K562 (cell line): ENCODE measurements at regions not wholly inside any gene's neighbourhood (a gene's known extent, or its start where the extent isn't known, plus 50 kb on each side); places are given as distances from the start of the nearest gene placed in this dataset.

Experiments used
- ATAC-seq: fragments of 200-7000 bp; cut with Tn5 transposase; 3 replicates; pipeline ENCODE4 v1.9.1; 2020; ENCODE audit warnings: moderate library complexity
- BruUV-seq: library from RNA; stranded (reverse); fragments of 400-500 nt; replicated peaks from 2 replicates; lab custom pipeline; 2021; lab: Mats Ljungman, UMichigan
- CTCF ChIA-PET: fragments of 300-600 bp; formaldehyde crosslinking; extraction: SDS; loops from one replicate; lab custom pipeline; 2021; ENCODE audit warnings: low intra/inter-chr PET ratio; lab: Yijun Ruan, JAX
- POLR2A ChIA-PET: fragments of 300-600, 350-650 bp; sonication (Branson Sonifier 250); formaldehyde crosslinking; extraction: SDS; loops from one replicate; lab custom pipeline; 2021; ENCODE audit warnings: antibody characterized with exemption, inconsistent platforms; lab: Yijun Ruan, JAX
- DNase-seq, 4 experiments: peaks; one replicate each; pipeline versions ENCODE4 v3.0.0 to v3.0.0-alpha.2; 2011 to 2018; ENCODE audit warnings: low spot score in 3 of 4, mixed read lengths in 3 of 4; ENCODE audit errors: extremely low read depth in 1 of 4
- FAIRE-seq: peaks from 2 replicates; lab custom pipeline; 2011; peaks lifted over from hg19 to GRCh38; lab: Jason Lieb, UNC
- H2AFZ ChIP-seq: 2 replicates; pipeline ENCODE4 v1.6.0; 2011; ENCODE audit warnings: low read depth, low read length, control low read depth, inconsistent platforms
- H3K27ac ChIP-seq: fragments of 200-600 bp; 3 replicates; pipeline ENCODE4 v1.8.0; 2011; ENCODE audit warnings: low read depth, mild to moderate bottlenecking, control low read depth, inconsistent platforms, low read length, moderate library complexity, mixed read lengths; ENCODE audit errors: extremely low read depth
- H3K27me3 ChIP-seq, 2 experiments: fragments of 300-600 bp in 1 of 2; 2 replicates in 1 of 2; 3 replicates in 1 of 2; pipeline versions ENCODE4 v1.6.0 to v1.8.0; 2011; ENCODE audit warnings: inconsistent platforms in 2 of 2, low read length in 2 of 2, mild to moderate bottlenecking in 1 of 2, mixed read lengths in 1 of 2, moderate library complexity in 1 of 2; ENCODE audit not compliant: control insufficient read depth in 2 of 2, insufficient read depth in 2 of 2
- H3K36me3 ChIP-seq: fragments of 300-600 bp; 3 replicates; pipeline ENCODE4 v1.8.0; 2011; ENCODE audit warnings: mild to moderate bottlenecking, low read length, inconsistent platforms; ENCODE audit not compliant: control insufficient read depth, insufficient read depth
- H3K4me1 ChIP-seq, 2 experiments: fragments of 200-600 bp in 1 of 2; replicated peaks in 1 of 2; 2 replicates in 1 of 2; 3 replicates in 1 of 2; pipeline versions ENCODE4 v1.5.1 to v1.8.0; 2011; ENCODE audit warnings: inconsistent platforms in 2 of 2, low read length in 2 of 2, mild to moderate bottlenecking in 1 of 2, mixed read lengths in 1 of 2, moderate library complexity in 1 of 2; ENCODE audit not compliant: control insufficient read depth in 2 of 2, insufficient read depth in 2 of 2
- H3K4me2 ChIP-seq: 2 replicates; pipeline ENCODE4 v1.6.1; 2011; ENCODE audit warnings: low read length, control low read depth, inconsistent platforms, mixed read lengths; ENCODE audit not compliant: insufficient read depth
- H3K4me3 ChIP-seq: fragments of 200-600 bp; sonication (generic), shearing (Covaris generic); 2 replicates; pipeline ENCODE4 v1.5.1; 2016; ENCODE audit warnings: control low read depth, inconsistent platforms
- H3K79me2 ChIP-seq: fragments of 200-600 bp; 3 replicates; pipeline ENCODE4 v1.8.0; 2011; ENCODE audit warnings: low read length, inconsistent platforms; ENCODE audit not compliant: control insufficient read depth, insufficient read depth
- H3K9ac ChIP-seq, 2 experiments: 2 replicates each; pipeline versions ENCODE4 v1.6.0 to v1.6.1; 2011; ENCODE audit warnings: low read depth in 2 of 2, low read length in 2 of 2, control low read depth in 1 of 2, inconsistent platforms in 1 of 2, mild to moderate bottlenecking in 1 of 2, mixed read lengths in 1 of 2; ENCODE audit not compliant: insufficient read depth in 1 of 2
- H3K9me1 ChIP-seq: one replicate; pipeline ENCODE4 v1.6.0; 2011; ENCODE audit warnings: inconsistent platforms, mild to moderate bottlenecking, low read length, moderate library complexity; ENCODE audit not compliant: control insufficient read depth, insufficient read depth
- H3K9me3 ChIP-seq: replicated peaks from 2 replicates; pipeline ENCODE4 v1.5.1; 2011; ENCODE audit warnings: low read depth, low read length, inconsistent platforms; ENCODE audit not compliant: control insufficient read depth, insufficient read depth
- H4K20me1 ChIP-seq: replicated peaks from 2 replicates; pipeline ENCODE4 v1.6.1; 2011; ENCODE audit warnings: low read length, inconsistent platforms, mixed read lengths; ENCODE audit not compliant: control insufficient read depth, insufficient read depth
- CCAR2 ChIP-seq: fragments of 200-400 bp; formaldehyde crosslinking; IDR thresholded peaks from 2 replicates; pipeline ENCODE4 v1.6.1; 2017; ENCODE audit warnings: mild to moderate bottlenecking, low read depth, low read length
- CREB3L1 ChIP-seq: fragments of 450-650 bp; IDR thresholded peaks from 2 replicates; pipeline ENCODE4 v1.6.1; 2014; ENCODE audit warnings: low read depth, mild to moderate bottlenecking, moderate library complexity, borderline replicate concordance
- ETS2 ChIP-seq: IDR thresholded peaks from 2 replicates; pipeline ENCODE4 v1.6.1; 2016; ENCODE audit warnings: borderline replicate concordance, missing genetic modification characterization, mild to moderate bottlenecking, moderate library complexity, missing compliant biosample characterization; ENCODE audit not compliant: poor library complexity, severe bottlenecking
- HNRNPH1 ChIP-seq: fragments of 200-400 bp; formaldehyde crosslinking; optimal IDR thresholded peaks from 2 replicates; pipeline ENCODE3; 2017; ENCODE audit warnings: low read depth, mild to moderate bottlenecking, low read length, moderate library complexity
- XRCC5 ChIP-seq: fragments of 200-400 bp; formaldehyde crosslinking; IDR thresholded peaks from 2 replicates; pipeline ENCODE4 v1.6.1; 2017; ENCODE audit warnings: low read depth, mild to moderate bottlenecking, low read length
- ZNF699 ChIP-seq: fragments of 250-450 bp; sonication (Bioruptor Pico); IDR thresholded peaks from 2 replicates; pipeline ENCODE4 v1.8.0; 2021; ENCODE audit warnings: mild to moderate bottlenecking, moderate library complexity; ENCODE audit not compliant: insufficient replicate concordance
- WGBS: fragments of 100-300 bp; shearing (Covaris generic); methylation state at CpG from one replicate; pipeline ENCODE4 v1.1.6; 2016; ENCODE audit warnings: low coverage, mixed read lengths; ENCODE audit not compliant: insufficient coverage; ENCODE audit errors: missing lambda C conversion rate; 5-methylcytosine and 5-hydroxymethylcytosine counted together
- in situ Hi-C: fragments of 300-500 bp; cut with MboI; formaldehyde crosslinking; loops from 4 replicates; pipeline ENCODE4 v1.15.0; 2018; ENCODE audit warnings: inconsistent platforms, mixed read lengths
- intact Hi-C: fragments of 100-400 bp; cut with micrococcal nuclease; formaldehyde crosslinking; loops from 2 replicates; pipeline ENCODE4 v1.14.2; 2022

GRCh38 chr5:175275748-175276147, 168.2 kb downstream of the DRD1 start:
- in situ Hi-C loops, result no loop called here
- no peak for ATAC-seq
- POLR2A ChIA-PET, result no interaction called here
- CTCF ChIA-PET, result no interaction called here
- no peak for FAIRE-seq
- Histone ChIP-seq H3K36me3 (no peaks in the 10 kb centered on the region), H3K27me3 (no peaks in the 10 kb centered on the region), H3K9me1 (no peaks in the 10 kb centered on the region), H3K9ac (no peak overlapping the region), H3K4me1 (no peaks in the 10 kb centered on the region), H4K20me1 (no peaks in the 10 kb centered on the region), H3K79me2 (no peaks in the 10 kb centered on the region), H3K4me3 (no peak overlapping the region), H2AFZ (no peak overlapping the region), H3K27ac (no peak overlapping the region), H3K9me3 (no peaks in the 10 kb centered on the region), H3K4me2 (no peak overlapping the region)
- intact Hi-C loops, result no loop called here
- no peak for TF ChIP-seq HNRNPH1
- TF ChIP-seq CCAR2, result no peak
- TF ChIP-seq ETS2 (tag), result no peak
- TF ChIP-seq ZNF699 (CRISPR knock-in tag), result no peak
- BruUV-seq, result no TSS peak
- 0% methylated on average over 5 of the region's 5 CpGs for WGBS
- no peak for DNase-seq

GRCh38 chr5:175275097-175275496, 168.9 kb downstream of the DRD1 start:
- intact Hi-C loops, result no loop called here
- Histone ChIP-seq H3K9ac (no peak overlapping the region), H3K36me3 (no peaks in the 10 kb centered on the region), H4K20me1 (no peaks in the 10 kb centered on the region), H3K27ac (no peak overlapping the region), H3K4me3 (no peak overlapping the region), H3K9me1 (no peaks in the 10 kb centered on the region), H3K9me3 (no peaks in the 10 kb centered on the region), H3K27me3 (no peaks in the 10 kb centered on the region), H3K4me1 (no peaks in the 10 kb centered on the region), H3K79me2 (no peaks in the 10 kb centered on the region), H2AFZ (no peak overlapping the region), H3K4me2 (no peak overlapping the region)
- ChIA-PET POLR2A (no interaction called here), CTCF (no interaction called here)
- BruUV-seq, result no TSS peak
- FAIRE-seq (no peak), ATAC-seq (no peak), DNase-seq (no peak)
- WGBS, result 0% methylated on average over 4 of the region's 4 CpGs
- no peak for TF ChIP-seq XRCC5
- no peak for TF ChIP-seq CREB3L1
- in situ Hi-C loops, result no loop called here
